ENCODE measurements at regions not wholly inside any gene's neighbourhood (a gene's known extent, or its start where the extent isn't known, plus 50 kb on each side); places are given as distances from the start of the nearest gene placed in this dataset.

DNA sequence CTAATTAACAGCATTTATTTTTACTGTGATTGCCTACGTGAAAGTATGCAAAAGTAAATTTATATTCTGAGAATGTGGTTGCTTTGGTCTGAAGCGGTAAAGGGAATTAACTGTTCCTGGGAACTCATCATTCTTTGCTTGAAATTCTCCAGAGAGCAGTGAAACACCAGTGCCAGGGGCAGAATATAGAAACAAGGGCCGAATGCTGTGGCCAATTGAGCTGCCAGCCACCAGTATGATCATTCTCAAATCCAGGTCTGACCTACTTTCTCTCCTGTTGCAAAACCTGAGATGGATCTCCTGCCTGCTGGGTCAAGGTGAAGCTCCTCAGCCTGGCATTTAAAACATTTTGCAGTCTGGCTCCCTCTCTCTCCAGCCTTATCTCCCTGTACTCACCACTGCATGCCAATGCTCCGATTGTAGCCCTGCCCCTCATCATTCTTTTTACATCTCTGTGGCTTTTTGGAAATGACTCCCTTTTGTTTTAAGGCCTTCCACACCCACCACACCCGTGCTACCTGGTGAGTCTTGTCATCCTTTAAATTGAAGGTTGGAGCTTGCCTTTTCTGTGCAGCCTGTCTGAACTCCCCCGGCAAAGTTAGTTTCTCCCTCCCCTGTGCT lies 94.5 kb upstream of the TMEM178A start:
- no peak overlapping the region for H3K23ac ChIP-seq (ENCODE audit: insufficient read length)
- no peak overlapping the region for H4K5ac ChIP-seq (ENCODE audit: insufficient read length, low read depth, low read length)
- H4K91ac ChIP-seq (replicated peaks; ENCODE audit: insufficient read length, low read length), result no peak overlapping the region
- H3K79me1 ChIP-seq (ENCODE audit: low read depth, low read length), result no peaks in the 10 kb centered on the region; the same call in 1 of the 2 replicates
- POLR2A ChIA-PET (ENCODE audit: partially characterized antibody), result no interaction called here
- H4K20me1 ChIP-seq (replicated peaks in 1 of 2; ENCODE audit: control insufficient read depth in 1 of 2, insufficient read depth in 2 of 2, low read length in 2 of 2), result no peaks in the 10 kb centered on the region
- H2AFZ ChIP-seq (ENCODE audit: low read length), result peak overlapping the region; percentile 46; the same call in 1 of the 2 replicates
- H3K79me2 ChIP-seq (ENCODE audit: control insufficient read depth in 1 of 2, insufficient read depth in 2 of 2, low read length in 2 of 2), result no peaks in the 10 kb centered on the region
- H2BK20ac ChIP-seq (ENCODE audit: low read length), result no peak overlapping the region
- H3K14ac ChIP-seq (ENCODE audit: insufficient read length), result no peak overlapping the region
- no peak overlapping the region for H2AK5ac ChIP-seq (ENCODE audit: low read depth, low read length)
- no peak overlapping the region for H2BK15ac ChIP-seq (ENCODE audit: low read length)
- CTCF ChIA-PET (ENCODE audit: partially characterized antibody), result interaction anchor here (0.5 to 1.7 kb wide), 3 partner anchors 13 to 32 kb away, joined by 3 to 5 read pairs (median 3); no protein-coding TSS in a partner anchor
- no peaks in the 10 kb centered on the region for H3K36me3 ChIP-seq (ENCODE audit: control insufficient read depth in 2 of 4, insufficient read depth in 4 of 4, low read length in 3 of 4)
- H3K9ac ChIP-seq (replicated peaks in 1 of 4; ENCODE audit: extremely low read depth in 1 of 4, low read depth in 3 of 4, low read length in 3 of 4), result no peak overlapping the region
- 86% methylated on average over 6 of the region's 6 CpGs; no CpG with 5 or more reads in 1 of the 2 experiments for WGBS, 2 experiments (ENCODE audit: extremely low coverage in 1 of 2, insufficient coverage in 1 of 2, insufficient read length in 1 of 2, insufficient replicate concordance in 2 of 2, low coverage in 1 of 2, low lambda C conversion rate in 2 of 2, missing lambda C conversion rate in 1 of 2)
- no peaks in the 10 kb centered on the region for H3K9me3 ChIP-seq (ENCODE audit: insufficient read depth in 2 of 2, low read depth in 1 of 2, low read length in 1 of 2)
- no peak overlapping the region for H3K56ac ChIP-seq (replicated peaks; ENCODE audit: insufficient read length, low read depth, low read length)
- H3K23me2 ChIP-seq (ENCODE audit: low read depth, low read length), result no peaks in the 10 kb centered on the region
- H3K4ac ChIP-seq (replicated peaks; ENCODE audit: insufficient read length, low read depth, low read length), result no peak overlapping the region
- H3K27ac ChIP-seq (ENCODE audit: low read depth, low read length), result no peak overlapping the region
- H3K4me3 ChIP-seq (ENCODE audit: extremely low read depth in 1 of 4, insufficient read depth in 2 of 4, low read depth in 3 of 4, low read length in 4 of 4), result no peak overlapping the region
- DNase-seq (ENCODE audit: low read depth in 1 of 2, low spot score in 2 of 2), result no peak
- no peak overlapping the region for H3K4me2 ChIP-seq (ENCODE audit: insufficient read depth in 1 of 2, low read depth in 2 of 2, low read length in 2 of 2)
- H2BK5ac ChIP-seq (ENCODE audit: low read depth, low read length), result no peak overlapping the region
- no peak overlapping the region for H4K8ac ChIP-seq (ENCODE audit: extremely low read depth, insufficient read depth, low read length)
- H2BK120ac ChIP-seq (replicated peaks; ENCODE audit: low read depth, low read length), result no peak overlapping the region
- H3K4me1 ChIP-seq (replicated peaks in 1 of 4; ENCODE audit: control insufficient read depth in 3 of 4, insufficient read depth in 4 of 4, low read length in 3 of 4), result peaks cover 0 to 4% (median 2%) of the 10 kb centered on the region in 4 experiments; a peak in 1 of 7 replicates
- no peak overlapping the region for H2BK12ac ChIP-seq (ENCODE audit: low read depth, low read length)
- H3K27me3 ChIP-seq (replicated peaks in 1 of 4; ENCODE audit: control insufficient read depth in 3 of 4, extremely low read depth in 1 of 4, insufficient read depth in 3 of 4, low read length in 3 of 4), result no peaks in the 10 kb centered on the region
- no peak overlapping the region for H3K18ac ChIP-seq (ENCODE audit: extremely low read depth, low read length)
- TF ChIP-seq PHF8 (conservative IDR thresholded peaks at IDR 0.05; ENCODE audit: low read depth, low read length) (no peak), SRF (IDR thresholded peaks at IDR 0.05; ENCODE audit: low read depth, low read length) (no peak), KDM5A (IDR thresholded peaks at IDR 0.05; ENCODE audit: low read length) (no peak), POLR2A (IDR thresholded peaks at IDR 0.05; ENCODE audit: control extremely low read depth in 1 of 2, low read depth in 2 of 2, low read length in 2 of 2) (no peak), BCL11A (IDR thresholded peaks at IDR 0.05; ENCODE audit: low read depth in 2 of 2, low read length in 2 of 2) (no peak)
- TF ChIP-seq, protein P1, sequence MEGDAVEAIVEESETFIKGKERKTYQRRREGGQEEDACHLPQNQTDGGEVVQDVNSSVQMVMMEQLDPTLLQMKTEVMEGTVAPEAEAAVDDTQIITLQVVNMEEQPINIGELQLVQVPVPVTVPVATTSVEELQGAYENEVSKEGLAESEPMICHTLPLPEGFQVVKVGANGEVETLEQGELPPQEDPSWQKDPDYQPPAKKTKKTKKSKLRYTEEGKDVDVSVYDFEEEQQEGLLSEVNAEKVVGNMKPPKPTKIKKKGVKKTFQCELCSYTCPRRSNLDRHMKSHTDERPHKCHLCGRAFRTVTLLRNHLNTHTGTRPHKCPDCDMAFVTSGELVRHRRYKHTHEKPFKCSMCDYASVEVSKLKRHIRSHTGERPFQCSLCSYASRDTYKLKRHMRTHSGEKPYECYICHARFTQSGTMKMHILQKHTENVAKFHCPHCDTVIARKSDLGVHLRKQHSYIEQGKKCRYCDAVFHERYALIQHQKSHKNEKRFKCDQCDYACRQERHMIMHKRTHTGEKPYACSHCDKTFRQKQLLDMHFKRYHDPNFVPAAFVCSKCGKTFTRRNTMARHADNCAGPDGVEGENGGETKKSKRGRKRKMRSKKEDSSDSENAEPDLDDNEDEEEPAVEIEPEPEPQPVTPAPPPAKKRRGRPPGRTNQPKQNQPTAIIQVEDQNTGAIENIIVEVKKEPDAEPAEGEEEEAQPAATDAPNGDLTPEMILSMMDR (IDR thresholded peaks at IDR 0.05; ENCODE audit: control extremely low read depth in 1 of 3, insufficient read depth in 1 of 3, low read depth in 1 of 3, low read length in 3 of 3), result no peak
- TF ChIP-seq, protein P2, sequence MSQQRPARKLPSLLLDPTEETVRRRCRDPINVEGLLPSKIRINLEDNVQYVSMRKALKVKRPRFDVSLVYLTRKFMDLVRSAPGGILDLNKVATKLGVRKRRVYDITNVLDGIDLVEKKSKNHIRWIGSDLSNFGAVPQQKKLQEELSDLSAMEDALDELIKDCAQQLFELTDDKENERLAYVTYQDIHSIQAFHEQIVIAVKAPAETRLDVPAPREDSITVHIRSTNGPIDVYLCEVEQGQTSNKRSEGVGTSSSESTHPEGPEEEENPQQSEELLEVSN (IDR thresholded peaks at IDR 0.05), result no peak
- no peak for FAIRE-seq

Measured in H1 (cell line).